Fibroblast of lung (primary cell): ENCODE measurements at regions not wholly inside any gene's neighbourhood (a gene's known extent, or its start where the extent isn't known, plus 50 kb on each side); places are given as distances from the start of the nearest gene placed in this dataset.
A peak's percentile ranks its signal among the peaks of the same experiment; 100 is the strongest.

ENCODE experiments used
- DNase-seq, 2 donors: peaks; one replicate each; pipeline versions ENCODE4 v3.0.0 to v3.0.0-alpha.2; 2010; ENCODE audit warnings: low read depth in 2 of 2
- H2AFZ ChIP-seq: 2 replicates; pipeline ENCODE4 v1.5.1; 2012; ENCODE audit warnings: low read length, control low read depth, inconsistent platforms
- H3K27ac ChIP-seq: 2 replicates; pipeline ENCODE4 v1.5.1; 2011; ENCODE audit warnings: low read length, control low read depth; ENCODE audit not compliant: insufficient read depth
- H3K27me3 ChIP-seq: 2 replicates; pipeline ENCODE4 v1.5.1; 2011; ENCODE audit warnings: mild to moderate bottlenecking, low read length; ENCODE audit not compliant: control insufficient read depth, insufficient read depth
- H3K36me3 ChIP-seq: 2 replicates; pipeline ENCODE4 v1.5.1; 2011; ENCODE audit warnings: low read length; ENCODE audit not compliant: control insufficient read depth, insufficient read depth
- H3K4me1 ChIP-seq: 2 replicates; pipeline ENCODE4 v1.5.1; 2011; ENCODE audit warnings: low read length; ENCODE audit not compliant: control insufficient read depth, insufficient read depth; ENCODE audit errors: extremely low read depth
- H3K4me2 ChIP-seq: 2 replicates; pipeline ENCODE4 v1.5.1; 2011; ENCODE audit warnings: low read length, control low read depth; ENCODE audit not compliant: insufficient read depth; ENCODE audit errors: extremely low read depth
- H3K4me3 ChIP-seq, 4 experiments: fragments of 200-600 bp in 1 of 4; sonication (generic) in 1 of 4; replicated peaks in 1 of 4; 2 replicates each; pipeline ENCODE4 v1.5.1; 2011 to 2016; ENCODE audit warnings: low read length in 4 of 4, low read depth in 3 of 4, mild to moderate bottlenecking in 3 of 4, control low read depth in 2 of 4, inconsistent platforms in 1 of 4, mixed read lengths in 1 of 4; ENCODE audit not compliant: insufficient read depth in 1 of 4; ENCODE audit errors: control extremely low read depth in 1 of 4
- H3K79me2 ChIP-seq: 2 replicates; pipeline ENCODE4 v1.5.1; 2012; ENCODE audit warnings: mild to moderate bottlenecking, low read length, inconsistent platforms; ENCODE audit not compliant: control insufficient read depth, insufficient read depth
- H3K9ac ChIP-seq: 2 replicates; pipeline ENCODE4 v1.5.1; 2011; ENCODE audit warnings: mild to moderate bottlenecking, low read length, control low read depth; ENCODE audit not compliant: insufficient read depth
- H3K9me3 ChIP-seq: 2 replicates; pipeline ENCODE4 v1.5.1; 2012; ENCODE audit warnings: low read depth, low read length; ENCODE audit not compliant: control insufficient read depth, insufficient read depth
- H4K20me1 ChIP-seq: 2 replicates; pipeline ENCODE4 v1.5.1; 2011; ENCODE audit warnings: low read length; ENCODE audit not compliant: control insufficient read depth, insufficient read depth; ENCODE audit errors: extremely low read depth
- CTCF ChIP-seq, 2 donors: IDR thresholded peaks in 1 of 2; conservative IDR thresholded peaks in 1 of 2; 1 replicate in 1 of 2; 2 replicates in 1 of 2; pipeline ENCODE4 v1.5.1; 2011 to 2012; ENCODE audit warnings: low read length in 2 of 2, control low read depth in 1 of 2, inconsistent platforms in 1 of 2, low read depth in 1 of 2, mild to moderate bottlenecking in 1 of 2
- EZH2 ChIP-seq: IDR thresholded peaks from 2 replicates; pipeline ENCODE4 v1.5.1; 2012; ENCODE audit warnings: low read length, control low read depth, mild to moderate bottlenecking; ENCODE audit errors: missing control alignments

GRCh38 chr18:55083461-55083860, 124.2 kb upstream of the CCDC68 start:
- Histone ChIP-seq H3K9ac (no peak overlapping the region), H3K9me3 (no peaks in the 10 kb centered on the region), H3K27me3 (peaks cover 4% of the 10 kb centered on the region), H3K4me2 (no peak overlapping the region), H3K27ac (no peak overlapping the region), H2AFZ (no peak overlapping the region), H4K20me1 (no peaks in the 10 kb centered on the region), H3K79me2 (no peaks in the 10 kb centered on the region), H3K4me3 (no peak overlapping the region), H3K4me1 (no peaks in the 10 kb centered on the region), H3K36me3 (no peaks in the 10 kb centered on the region)
- peak in 1 of 2 donors; percentile 89 for DNase-seq
- TF ChIP-seq EZH2 (no peak), CTCF (conservative IDR thresholded peaks at IDR 0.05 in 1 of 2, IDR thresholded peaks at IDR 0.05 in 1 of 2; ENCODE audit: low read depth in 1 of 2, low read length in 2 of 2) (no peak)

GRCh38 chr18:55079481-55080355, 120.5 kb upstream of the CCDC68 start:
- no peak for TF ChIP-seq CTCF (conservative IDR thresholded peaks at IDR 0.05 in 1 of 2, IDR thresholded peaks at IDR 0.05 in 1 of 2; ENCODE audit: low read depth in 1 of 2, low read length in 2 of 2)
- no peak for TF ChIP-seq EZH2
- no peak overlapping the region for H3K9ac ChIP-seq
- no peak overlapping the region for H3K27ac ChIP-seq
- no peaks in the 10 kb centered on the region for H3K9me3 ChIP-seq
- DNase-seq: peak in 1 of 2 donors; percentile 67
- no peaks in the 10 kb centered on the region for H4K20me1 ChIP-seq
- no peaks in the 10 kb centered on the region for H3K4me1 ChIP-seq
- H3K4me2 ChIP-seq: no peak overlapping the region
- H2AFZ ChIP-seq: no peak overlapping the region
- no peak overlapping the region for H3K4me3 ChIP-seq
- no peaks in the 10 kb centered on the region for H3K36me3 ChIP-seq
- H3K27me3 ChIP-seq: no peaks in the 10 kb centered on the region
- H3K79me2 ChIP-seq: no peaks in the 10 kb centered on the region

DNA sequence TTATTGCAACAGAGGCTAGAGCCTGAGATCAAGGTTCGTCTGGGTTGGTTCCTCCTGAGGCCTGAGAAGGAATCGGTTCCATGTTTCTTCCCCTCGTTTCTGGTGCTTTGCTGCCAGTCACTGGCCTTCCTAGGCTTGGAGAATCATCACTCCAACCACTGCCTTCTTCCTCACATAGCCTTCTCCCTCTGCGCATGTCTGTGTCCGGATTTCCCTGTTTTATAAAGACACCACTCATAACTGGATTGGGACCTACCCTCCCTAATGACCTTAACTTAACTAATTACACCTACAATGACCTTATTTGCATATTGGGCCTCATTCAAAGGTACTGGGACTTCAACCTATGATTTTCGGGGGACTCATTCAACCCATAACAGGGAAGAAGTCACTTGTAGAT, 119.8 kb upstream of the CCDC68 start:
- Histone ChIP-seq H3K27me3 (no peaks in the 10 kb centered on the region), H3K9ac (no peak overlapping the region), H2AFZ (no peak overlapping the region), H3K27ac (no peak overlapping the region), H3K4me1 (no peaks in the 10 kb centered on the region), H4K20me1 (no peaks in the 10 kb centered on the region), H3K4me2 (no peak overlapping the region), H3K9me3 (no peaks in the 10 kb centered on the region), H3K36me3 (no peaks in the 10 kb centered on the region), H3K79me2 (no peaks in the 10 kb centered on the region), H3K4me3 (no peak overlapping the region)
- no peak for DNase-seq
- no peak for TF ChIP-seq EZH2
- no peak for TF ChIP-seq CTCF (conservative IDR thresholded peaks at IDR 0.05 in 1 of 2, IDR thresholded peaks at IDR 0.05 in 1 of 2; ENCODE audit: low read depth in 1 of 2, low read length in 2 of 2)
